Psoas muscle (tissue), 7 donors: ENCODE measurements at regions not wholly inside any gene's neighbourhood (a gene's known extent, or its start where the extent isn't known, plus 50 kb on each side); places are given as distances from the start of the nearest gene placed in this dataset.

Source experiments
- ATAC-seq, 4 donors: fragments of 200-7000 bp; cut with Tn5 transposase; one replicate each; pipeline ENCODE4 v1.9.1; 2020; ENCODE audit warnings: moderate library complexity in 3 of 4, mild to moderate bottlenecking in 2 of 4
- DNase-seq, 2 donors: peaks; one replicate each; pipeline ENCODE4 v3.0.0-alpha.2; 2020
- H3K27ac ChIP-seq: fragments of 200-600 bp; one replicate; pipeline ENCODE4 v1.8.0; 2022
- H3K27me3 ChIP-seq, 3 donors: fragments of 200-600 bp in 1 of 3; one replicate each; pipeline versions ENCODE4 v1.6.1 to v1.8.0; 2013 to 2022; ENCODE audit warnings: low read length in 2 of 3, mild to moderate bottlenecking in 2 of 3, moderate library complexity in 1 of 3; ENCODE audit not compliant: insufficient read depth in 3 of 3
- H3K36me3 ChIP-seq, 2 donors: fragments of 200-600 bp in 1 of 2; one replicate each; pipeline versions ENCODE4 v1.6.1 to v1.8.0; 2013 to 2022; ENCODE audit warnings: low read depth in 1 of 2, mild to moderate bottlenecking in 1 of 2, moderate library complexity in 1 of 2; ENCODE audit not compliant: insufficient read depth in 1 of 2
- H3K4me1 ChIP-seq: fragments of 200-600 bp; one replicate; pipeline ENCODE4 v1.8.0; 2022
- H3K4me3 ChIP-seq: fragments of 200-600 bp; one replicate; pipeline ENCODE4 v1.8.0; 2022; ENCODE audit warnings: mild to moderate bottlenecking
- H3K9me3 ChIP-seq: fragments of 200-600 bp; one replicate; pipeline ENCODE4 v1.8.0; 2022
- WGBS, 3 donors: extraction: QIAGEN DNeasy Blood & Tissue Kit; methylation state at CpG; one replicate each; pipeline versions ENCODE4 v1.1.6 to v1.1.7; 2013; 5-methylcytosine and 5-hydroxymethylcytosine counted together
- intact Hi-C, 2 donors: fragments of 100-400 bp; cut with DNase I; formaldehyde crosslinking; loops; one replicate each; pipeline versions ENCODE4 v1.11.0 to v1.14.2; 2022
- TF ChIP-seq, protein P1 (sequence below): fragments of 200-600 bp; IDR thresholded peaks from one replicate; pipeline ENCODE4 v1.8.0; 2022; ENCODE audit warnings: antibody characterized with exemption
- donor health status: healthy with polysubstance abuse.
- donor health status: DM: no; HTN: no; CAD: no; lungs with moderate emphysema.
- donor health status: Bipolar disorder and iron deficiency.
- donor health status: healthy.
- donor health status: DM: yes; HTN: yes; CAD: no.
- donor health status: DM: no; HTN: no; CAD: no.
- donor health status: DM: yes; HTN: yes; CAD: no.

DNA sequence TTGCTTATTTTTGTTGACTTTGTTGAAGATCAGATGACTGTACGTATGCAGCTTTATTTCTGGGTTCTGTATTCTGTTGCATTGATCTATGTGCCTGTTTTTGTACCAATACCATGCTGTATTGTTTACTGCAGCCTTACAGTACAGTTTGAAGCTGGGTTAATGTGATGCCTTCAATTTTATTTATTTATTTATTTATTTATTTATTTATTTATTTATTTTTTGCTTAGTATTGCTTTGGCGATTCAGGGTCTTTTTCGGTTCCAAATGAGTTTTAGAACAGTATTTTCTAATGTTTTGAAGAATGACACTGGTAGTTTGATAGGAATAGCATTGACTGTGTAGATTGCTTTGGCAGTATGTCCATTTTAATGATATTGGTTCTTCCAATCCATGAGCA, 210.3 kb downstream of the EPM2A start:
- H3K4me3 ChIP-seq, result no peak overlapping the region
- 89 to 91% (median 90%) methylated on average over 3 of the region's 3 CpGs for whole genome bisulfite sequencing, 3 donors
- no peaks in the 10 kb centered on the region for H3K9me3 ChIP-seq
- ATAC-seq (no peak), DNase-seq (no peak)
- H3K4me1 ChIP-seq, result no peaks in the 10 kb centered on the region
- H3K27ac ChIP-seq, result no peak overlapping the region
- H3K36me3 ChIP-seq, result no peaks in the 10 kb centered on the region
- H3K27me3 ChIP-seq, result no peaks in the 10 kb centered on the region
- TF ChIP-seq, protein P1, sequence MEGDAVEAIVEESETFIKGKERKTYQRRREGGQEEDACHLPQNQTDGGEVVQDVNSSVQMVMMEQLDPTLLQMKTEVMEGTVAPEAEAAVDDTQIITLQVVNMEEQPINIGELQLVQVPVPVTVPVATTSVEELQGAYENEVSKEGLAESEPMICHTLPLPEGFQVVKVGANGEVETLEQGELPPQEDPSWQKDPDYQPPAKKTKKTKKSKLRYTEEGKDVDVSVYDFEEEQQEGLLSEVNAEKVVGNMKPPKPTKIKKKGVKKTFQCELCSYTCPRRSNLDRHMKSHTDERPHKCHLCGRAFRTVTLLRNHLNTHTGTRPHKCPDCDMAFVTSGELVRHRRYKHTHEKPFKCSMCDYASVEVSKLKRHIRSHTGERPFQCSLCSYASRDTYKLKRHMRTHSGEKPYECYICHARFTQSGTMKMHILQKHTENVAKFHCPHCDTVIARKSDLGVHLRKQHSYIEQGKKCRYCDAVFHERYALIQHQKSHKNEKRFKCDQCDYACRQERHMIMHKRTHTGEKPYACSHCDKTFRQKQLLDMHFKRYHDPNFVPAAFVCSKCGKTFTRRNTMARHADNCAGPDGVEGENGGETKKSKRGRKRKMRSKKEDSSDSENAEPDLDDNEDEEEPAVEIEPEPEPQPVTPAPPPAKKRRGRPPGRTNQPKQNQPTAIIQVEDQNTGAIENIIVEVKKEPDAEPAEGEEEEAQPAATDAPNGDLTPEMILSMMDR, result no peak
- intact Hi-C loops, result no loop called here

- TF ChIP-seq, protein P1, result no peak
- intact Hi-C loops, result no loop called here
- 43 to 66% (median 52%) methylated on average over 2 of the region's 2 CpGs for WGBS, 3 donors
- Histone ChIP-seq H3K9me3 (no peaks in the 10 kb centered on the region), H3K4me3 (no peak overlapping the region), H3K27me3 (no peaks in the 10 kb centered on the region), H3K36me3 (no peaks in the 10 kb centered on the region), H3K4me1 (no peaks in the 10 kb centered on the region), H3K27ac (no peak overlapping the region)
- ATAC-seq, result no peak
- DNase-seq, result no peak
Measured at GRCh38 chr6:145529582-145529981, 205.7 kb downstream of the EPM2A start.

GRCh38 chr6:145530454-145530853, 204.9 kb downstream of the EPM2A start:
- ATAC-seq, result no peak
- Histone ChIP-seq H3K27me3 (no peaks in the 10 kb centered on the region), H3K4me1 (no peaks in the 10 kb centered on the region), H3K4me3 (no peak overlapping the region), H3K27ac (no peak overlapping the region), H3K9me3 (no peaks in the 10 kb centered on the region), H3K36me3 (no peaks in the 10 kb centered on the region)
- intact Hi-C loops, result no loop called here
- TF ChIP-seq, protein P1, result no peak
- no peak for DNase-seq

GRCh38 chr6:145531032-145531431, 204.3 kb downstream of the EPM2A start:
- TF ChIP-seq, protein P1, result no peak
- intact Hi-C loops, result no loop called here
- H3K27ac ChIP-seq, result no peak overlapping the region
- H3K27me3 ChIP-seq, result no peaks in the 10 kb centered on the region
- no peaks in the 10 kb centered on the region for H3K36me3 ChIP-seq
- ATAC-seq (no peak), DNase-seq (no peak)
- H3K4me1 ChIP-seq, result no peaks in the 10 kb centered on the region
- 40 to 54% (median 42%) methylated on average over 1 of the region's 1 CpG for WGBS, 3 donors
- no peaks in the 10 kb centered on the region for H3K9me3 ChIP-seq
- H3K4me3 ChIP-seq, result no peak overlapping the region

DNA sequence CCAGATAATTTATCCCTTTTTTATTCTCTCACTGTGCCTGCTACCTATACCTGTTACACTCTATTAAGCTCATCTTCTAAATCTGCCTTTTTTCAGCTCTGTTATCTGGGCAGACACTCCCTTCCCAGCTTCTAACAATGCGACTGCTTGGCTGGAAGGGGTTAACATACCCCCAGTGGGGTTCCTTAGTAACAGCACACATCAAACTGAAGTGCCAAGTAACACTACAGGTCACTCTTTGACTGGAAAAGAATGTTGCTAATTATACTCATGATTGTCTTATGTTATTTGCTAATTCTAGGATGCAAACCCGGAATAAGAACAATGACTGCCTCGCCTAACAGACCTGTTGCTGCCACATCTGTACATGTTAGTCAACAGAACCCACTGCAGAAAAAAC, 203.5 kb downstream of the EPM2A start:
- TF ChIP-seq, protein P1, result no peak
- DNase-seq (no peak), ATAC-seq (no peak)
- H3K27ac ChIP-seq, result no peak overlapping the region
- H3K9me3 ChIP-seq, result no peaks in the 10 kb centered on the region
- H3K4me1 ChIP-seq, result no peaks in the 10 kb centered on the region
- H3K27me3 ChIP-seq, result no peaks in the 10 kb centered on the region
- no peaks in the 10 kb centered on the region for H3K36me3 ChIP-seq
- no peak overlapping the region for H3K4me3 ChIP-seq
- WGBS, 3 donors, result 30 to 36% (median 33%) methylated on average over 3 of the region's 3 CpGs
- intact Hi-C loops, result no loop called here
